SK-N-SH treated with all-trans-retinoic acid at 6 μM for 48 hours (cell line): ENCODE measurements at regions not wholly inside any gene's neighbourhood (a gene's known extent, or its start where the extent isn't known, plus 50 kb on each side); places are given as distances from the start of the nearest gene placed in this dataset.

Source experiments
- ARNTL ChIP-seq: fragments of 450-650 bp; formaldehyde crosslinking; IDR thresholded peaks from 2 replicates; pipeline ENCODE4 v1.5.0; 2020; ENCODE audit warnings: low read depth, mild to moderate bottlenecking, moderate library complexity, borderline replicate concordance
- BACH2 ChIP-seq: fragments of 250-450 bp; sonication (Bioruptor Pico); IDR thresholded peaks from 2 replicates; pipeline ENCODE4 v1.9.0; 2021; ENCODE audit warnings: mild to moderate bottlenecking, borderline replicate concordance
- ZNF565 ChIP-seq: fragments of 450-650 bp; formaldehyde crosslinking; conservative IDR thresholded peaks from 2 replicates; pipeline ENCODE4 v1.5.0; 2020; ENCODE audit warnings: low read depth, mild to moderate bottlenecking, moderate library complexity
- TF ChIP-seq, protein P1 (sequence below): fragments of 250-450 bp; sonication (Bioruptor Pico); IDR thresholded peaks from 2 replicates; pipeline ENCODE4 v1.5.1; 2021; ENCODE audit warnings: mild to moderate bottlenecking, moderate library complexity
- TF ChIP-seq, protein P2 (sequence below): fragments of 250-450 bp; sonication (Bioruptor Pico); IDR thresholded peaks from 2 replicates; pipeline ENCODE4 v1.8.0; 2020; ENCODE audit warnings: mild to moderate bottlenecking, moderate library complexity, borderline replicate concordance

DNA sequence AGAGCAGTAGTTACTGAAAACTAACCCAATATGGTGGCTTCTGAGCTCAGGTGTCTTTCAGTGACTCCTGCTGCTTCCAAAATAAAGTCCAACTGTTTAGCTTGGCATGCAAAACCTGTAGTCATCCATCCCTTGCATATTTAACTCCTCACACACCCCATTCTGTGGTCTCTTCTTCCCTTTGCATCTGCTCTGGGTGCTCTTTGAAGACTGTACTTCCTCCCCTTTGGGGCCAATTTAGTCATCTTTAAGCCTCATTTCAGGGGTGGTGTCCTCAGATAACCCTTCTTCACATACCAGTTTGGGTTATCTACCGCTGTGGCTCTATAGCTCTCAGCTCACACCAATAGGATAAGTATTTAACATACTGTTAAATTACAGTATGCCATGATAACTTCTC is 209.9 kb upstream of the DMRT1 start:
- TF ChIP-seq, protein P1, sequence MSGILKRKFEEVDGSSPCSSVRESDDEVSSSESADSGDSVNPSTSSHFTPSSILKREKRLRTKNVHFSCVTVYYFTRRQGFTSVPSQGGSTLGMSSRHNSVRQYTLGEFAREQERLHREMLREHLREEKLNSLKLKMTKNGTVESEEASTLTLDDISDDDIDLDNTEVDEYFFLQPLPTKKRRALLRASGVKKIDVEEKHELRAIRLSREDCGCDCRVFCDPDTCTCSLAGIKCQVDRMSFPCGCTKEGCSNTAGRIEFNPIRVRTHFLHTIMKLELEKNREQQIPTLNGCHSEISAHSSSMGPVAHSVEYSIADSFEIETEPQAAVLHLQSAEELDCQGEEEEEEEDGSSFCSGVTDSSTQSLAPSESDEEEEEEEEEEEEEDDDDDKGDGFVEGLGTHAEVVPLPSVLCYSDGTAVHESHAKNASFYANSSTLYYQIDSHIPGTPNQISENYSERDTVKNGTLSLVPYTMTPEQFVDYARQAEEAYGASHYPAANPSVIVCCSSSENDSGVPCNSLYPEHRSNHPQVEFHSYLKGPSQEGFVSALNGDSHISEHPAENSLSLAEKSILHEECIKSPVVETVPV (CRISPR knock-in tag) = no peak
- TF ChIP-seq ARNTL (CRISPR knock-in tag) (no peak), ZNF565 (no peak), BACH2 (CRISPR knock-in tag) (no peak)
- TF ChIP-seq, protein P2, sequence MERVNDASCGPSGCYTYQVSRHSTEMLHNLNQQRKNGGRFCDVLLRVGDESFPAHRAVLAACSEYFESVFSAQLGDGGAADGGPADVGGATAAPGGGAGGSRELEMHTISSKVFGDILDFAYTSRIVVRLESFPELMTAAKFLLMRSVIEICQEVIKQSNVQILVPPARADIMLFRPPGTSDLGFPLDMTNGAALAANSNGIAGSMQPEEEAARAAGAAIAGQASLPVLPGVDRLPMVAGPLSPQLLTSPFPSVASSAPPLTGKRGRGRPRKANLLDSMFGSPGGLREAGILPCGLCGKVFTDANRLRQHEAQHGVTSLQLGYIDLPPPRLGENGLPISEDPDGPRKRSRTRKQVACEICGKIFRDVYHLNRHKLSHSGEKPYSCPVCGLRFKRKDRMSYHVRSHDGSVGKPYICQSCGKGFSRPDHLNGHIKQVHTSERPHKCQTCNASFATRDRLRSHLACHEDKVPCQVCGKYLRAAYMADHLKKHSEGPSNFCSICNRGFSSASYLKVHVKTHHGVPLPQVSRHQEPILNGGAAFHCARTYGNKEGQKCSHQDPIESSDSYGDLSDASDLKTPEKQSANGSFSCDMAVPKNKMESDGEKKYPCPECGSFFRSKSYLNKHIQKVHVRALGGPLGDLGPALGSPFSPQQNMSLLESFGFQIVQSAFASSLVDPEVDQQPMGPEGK (CRISPR knock-in tag) = no peak
